WTC11 (cell line): ENCODE measurements at regions not wholly inside any gene's neighbourhood (a gene's known extent, or its start where the extent isn't known, plus 50 kb on each side); places are given as distances from the start of the nearest gene placed in this dataset.

Source experiments
- ATAC-seq: fragments of 200-7000 bp; cut with Tn5 transposase; 2 replicates; pipeline ENCODE4 v1.10.0; 2021; ENCODE audit warnings: mild to moderate bottlenecking, moderate library complexity
- CTCF ChIA-PET: fragments of 300-600 bp; sonication (Branson Sonifier 250); formaldehyde crosslinking; loops from one replicate; lab custom pipeline; 2021; ENCODE audit warnings: antibody characterized with exemption; lab: Charles Lee
- POLR2A ChIA-PET: fragments of 350-600 bp; sonication (Branson Sonifier 250); formaldehyde crosslinking; loops from one replicate; lab custom pipeline; 2021; ENCODE audit warnings: antibody characterized with exemption; lab: Charles Lee
- DNase-seq: peaks from one replicate; pipeline ENCODE4 v3.0.0; 2021; ENCODE audit warnings: low spot score
- H3K27ac Mint-ChIP-seq: 2 replicates; pipeline ENCODE4 v1.8.0; 2021; ENCODE audit warnings: mixed read lengths
- H3K27me3 Mint-ChIP-seq: 2 replicates; pipeline ENCODE4 v1.8.0; 2021; ENCODE audit warnings: low read depth, mild to moderate bottlenecking, moderate library complexity, mixed read lengths
- H3K36me3 Mint-ChIP-seq: 2 replicates; pipeline ENCODE4 v1.8.0; 2021; ENCODE audit warnings: mixed read lengths
- H3K4me1 Mint-ChIP-seq: 2 replicates; pipeline ENCODE4 v1.8.0; 2022; ENCODE audit warnings: mixed read lengths
- H3K4me3 Mint-ChIP-seq: 2 replicates; pipeline ENCODE4 v1.8.0; 2021; ENCODE audit warnings: mild to moderate bottlenecking, moderate library complexity, mixed read lengths
- H3K9me3 Mint-ChIP-seq: 2 replicates; pipeline ENCODE4 v1.8.0; 2021; ENCODE audit warnings: mixed read lengths
- ATF2 ChIP-seq: sonication (generic); formaldehyde crosslinking; IDR thresholded peaks from 2 replicates; pipeline ENCODE4 v1.8.1; 2022; ENCODE audit warnings: low read depth, missing genetic modification reagents, borderline replicate concordance
- ATF3 ChIP-seq: sonication (generic); formaldehyde crosslinking; conservative IDR thresholded peaks from 2 replicates; pipeline ENCODE4 v1.8.1; 2022; ENCODE audit warnings: mild to moderate bottlenecking, missing genetic modification reagents
- FOXP1 ChIP-seq: sonication (generic); formaldehyde crosslinking; IDR thresholded peaks from 2 replicates; pipeline ENCODE4 v1.8.0; 2022; ENCODE audit warnings: missing genetic modification reagents, mild to moderate bottlenecking, moderate library complexity, borderline replicate concordance
- GABPB1 ChIP-seq: sonication (generic); formaldehyde crosslinking; IDR thresholded peaks from 2 replicates; pipeline ENCODE4 v1.8.1; 2023; ENCODE audit warnings: mild to moderate bottlenecking, missing genetic modification reagents
- GRHL2 ChIP-seq: fragments of 250-450 bp; sonication (Bioruptor Pico); IDR thresholded peaks from 2 replicates; pipeline ENCODE4 v1.8.0; 2022; ENCODE audit warnings: mild to moderate bottlenecking, moderate library complexity; ENCODE audit not compliant: insufficient replicate concordance, severe bottlenecking
- PRRX2 ChIP-seq: fragments of 250-450 bp; sonication (Bioruptor Pico); IDR thresholded peaks from 2 replicates; pipeline ENCODE4 v1.8.0; 2021; ENCODE audit warnings: mild to moderate bottlenecking
- RELA ChIP-seq: sonication (generic); formaldehyde crosslinking; IDR thresholded peaks from 2 replicates; pipeline ENCODE4 v1.8.1; 2022; ENCODE audit warnings: missing genetic modification reagents, mild to moderate bottlenecking, borderline replicate concordance
- ZBTB21 ChIP-seq: sonication (generic); formaldehyde crosslinking; IDR thresholded peaks from 2 replicates; pipeline ENCODE4 v1.8.1; 2023; ENCODE audit warnings: mild to moderate bottlenecking, missing genetic modification reagents, borderline replicate concordance
- ZNF219 ChIP-seq: sonication (generic); formaldehyde crosslinking; IDR thresholded peaks from 2 replicates; pipeline ENCODE4 v1.8.0; 2023; ENCODE audit warnings: missing genetic modification reagents, mild to moderate bottlenecking, borderline replicate concordance
- ZNF281 ChIP-seq: sonication (generic); formaldehyde crosslinking; IDR thresholded peaks from 2 replicates; pipeline ENCODE4 v1.8.0; 2023; ENCODE audit warnings: mild to moderate bottlenecking, missing genetic modification reagents
- ZNF396 ChIP-seq: fragments of 250-450 bp; sonication (Bioruptor Pico); IDR thresholded peaks from 2 replicates; pipeline ENCODE4 v1.8.0; 2021; ENCODE audit warnings: mild to moderate bottlenecking, moderate library complexity, borderline replicate concordance
- ZNF416 ChIP-seq: fragments of 250-450 bp; sonication (Bioruptor Pico); IDR thresholded peaks from 2 replicates; pipeline ENCODE4 v1.9.0; 2021; ENCODE audit warnings: mild to moderate bottlenecking, inconsistent platforms
- ZNF671 ChIP-seq: fragments of 250-450 bp; sonication (Bioruptor Pico); IDR thresholded peaks from 2 replicates; pipeline ENCODE4 v1.8.0; 2021; ENCODE audit warnings: mild to moderate bottlenecking

- CTCF ChIA-PET: no interaction called here
- no peaks in the 10 kb centered on the region for H3K27me3 Mint-ChIP-seq
- peaks cover 2% of the 10 kb centered on the region; the same call in 1 of the 2 replicates for H3K4me1 Mint-ChIP-seq
- no peak overlapping the region for H3K4me3 Mint-ChIP-seq
- DNase-seq (no peak), ATAC-seq (no peak)
- POLR2A ChIA-PET: no interaction called here
- TF ChIP-seq ZNF671 (no peak), FOXP1 (CRISPR knock-in tag) (no peak), ATF3 (CRISPR knock-in tag) (no peak), GABPB1 (no peak), ZNF396 (CRISPR knock-in tag) (no peak), ZNF219 (CRISPR knock-in tag) (no peak), GRHL2 (CRISPR knock-in tag) (no peak), RELA (CRISPR knock-in tag) (no peak), ZNF416 (CRISPR knock-in tag) (no peak), ZBTB21 (CRISPR knock-in tag) (no peak)
- H3K9me3 Mint-ChIP-seq: peaks cover 19% of the 10 kb centered on the region
- H3K27ac Mint-ChIP-seq: no peak overlapping the region
- no peaks in the 10 kb centered on the region; the same call in 1 of the 2 replicates for H3K36me3 Mint-ChIP-seq
These were observed 200.6 kb upstream of the SFRP2 start for GRCh38 chr4:153989505-153989904.

- peaks cover 22% of the 10 kb centered on the region for H3K9me3 Mint-ChIP-seq
These were observed 199.8 kb upstream of the SFRP2 start for GRCh38 chr4:153988492-153989363.

More at GRCh38 chr4:153988492-153989363, 199.8 kb upstream of the SFRP2 start:
- DNase-seq: no peak
- no peak for ATAC-seq
- peaks cover 2% of the 10 kb centered on the region; the same call in 1 of the 2 replicates for H3K4me1 Mint-ChIP-seq
- CTCF ChIA-PET: interaction anchor here (1.3 kb wide), 1 partner anchor 196 kb away, joined by 3 read pairs; no protein-coding TSS in a partner anchor
- POLR2A ChIA-PET: no interaction called here
- no peaks in the 10 kb centered on the region for H3K27me3 Mint-ChIP-seq
- no peak overlapping the region for H3K4me3 Mint-ChIP-seq
- H3K36me3 Mint-ChIP-seq: peaks cover 3% of the 10 kb centered on the region; the same call in 1 of the 2 replicates
- no peak for TF ChIP-seq FOXP1 (CRISPR knock-in tag)
- TF ChIP-seq GABPB1: no peak
- no peak for TF ChIP-seq ZNF281 (CRISPR knock-in tag)
- TF ChIP-seq ATF2 (CRISPR knock-in tag): no peak
- TF ChIP-seq PRRX2 (CRISPR knock-in tag): no peak
- no peak overlapping the region for H3K27ac Mint-ChIP-seq
